HG02588 (cell line): ENCODE measurements at regions not wholly inside any gene's neighbourhood (a gene's known extent, or its start where the extent isn't known, plus 50 kb on each side); places are given as distances from the start of the nearest gene placed in this dataset.
"Not testable (repeated sequence)": the region's sequence is repeated elsewhere in the genome, so short reads cannot be mapped to it uniquely, and the experiment has no call there.

ENCODE experiments used
- ATAC-seq: cut with Tn5 transposase; IDR thresholded peaks from one replicate; pipeline ENCODE4 v1.9.1; 2021; ENCODE audit warnings: mild to moderate bottlenecking, moderate library complexity; ENCODE audit not compliant: unreplicated experiment

- ATAC-seq = no peak
Observed at GRCh38 chr21:33121715-33122475, 52.0 kb downstream of the OLIG1 start.

GRCh38 chr21:33122507-33122906, 52.6 kb downstream of the OLIG1 start:
- ATAC-seq = no peak

- no peak for ATAC-seq
Observed at GRCh38 chr21:33123374-33124123, 53.6 kb downstream of the OLIG1 start.

GRCh38 chr21:33124889-33125288, 54.9 kb downstream of the OLIG1 start:
- ATAC-seq = no peak

GRCh38 chr21:33125680-33126375, 55.9 kb downstream of the OLIG1 start:
- ATAC-seq = no peak

GRCh38 chr21:33126569-33126968, 56.6 kb downstream of the OLIG1 start:
- ATAC-seq = no peak

- ATAC-seq = peak; percentile 51
Observed at GRCh38 chr21:33127154-33127867, 57.4 kb downstream of the OLIG1 start.

GRCh38 chr21:33127868-33128242, 57.9 kb downstream of the OLIG1 start:
- no peak for ATAC-seq

- ATAC-seq = no peak
Observed at GRCh38 chr21:33128538-33128937, 58.6 kb downstream of the OLIG1 start.

- no peak for ATAC-seq
Observed at GRCh38 chr21:33132054-33132453, 62.1 kb downstream of the OLIG1 start.

GRCh38 chr21:33133892-33134291, 64.0 kb downstream of the OLIG1 start:
- ATAC-seq = no peak

GRCh38 chr21:33135925-33136324, 66.0 kb downstream of the OLIG1 start:
- ATAC-seq = no peak

GRCh38 chr21:33136847-33137502, 67.0 kb downstream of the OLIG1 start:
- ATAC-seq = no peak

- ATAC-seq = no peak
Observed at GRCh38 chr21:33139084-33139483, 69.1 kb downstream of the OLIG1 start.

GRCh38 chr21:33140288-33140687, 70.3 kb downstream of the OLIG1 start:
- no peak for ATAC-seq

- no peak for ATAC-seq
Observed at GRCh38 chr21:33146467-33146866, 76.5 kb downstream of the OLIG1 start.

GRCh38 chr21:33149181-33149580, 79.2 kb downstream of the OLIG1 start:
- ATAC-seq = no peak

- ATAC-seq = not testable (repeated sequence)
Observed at GRCh38 chr21:33150968-33151367, 78.8 kb upstream of the IFNAR2 start.

GRCh38 chr21:33151941-33152731, 77.6 kb upstream of the IFNAR2 start:
- no peak for ATAC-seq

GRCh38 chr21:33152732-33153130, 77.0 kb upstream of the IFNAR2 start:
- ATAC-seq = no peak
